ENCODE measurements at regions not wholly inside any gene's neighbourhood (a gene's known extent, or its start where the extent isn't known, plus 50 kb on each side); places are given as distances from the start of the nearest gene placed in this dataset.

DNA sequence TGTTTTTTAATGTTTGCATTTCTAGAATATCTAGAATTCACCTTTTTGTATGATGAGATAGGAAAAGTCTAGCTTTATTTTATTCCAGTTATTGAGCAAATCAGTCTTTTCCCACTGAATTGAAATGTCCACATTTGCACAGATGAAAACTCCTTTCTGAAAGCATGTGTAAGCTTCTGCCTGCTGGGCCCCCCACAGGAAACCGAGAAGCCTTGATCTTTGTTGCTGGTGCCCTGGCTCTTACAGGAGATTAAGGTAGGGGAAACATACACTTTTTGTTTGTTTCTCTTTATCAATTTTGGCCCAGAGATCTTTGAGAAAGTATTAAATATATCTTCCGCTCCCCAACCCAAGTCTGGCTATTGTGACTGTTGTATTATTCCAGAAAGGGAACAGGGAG lies 87.2 kb upstream of the GNAZ start:
- TF ChIP-seq, protein P1, sequence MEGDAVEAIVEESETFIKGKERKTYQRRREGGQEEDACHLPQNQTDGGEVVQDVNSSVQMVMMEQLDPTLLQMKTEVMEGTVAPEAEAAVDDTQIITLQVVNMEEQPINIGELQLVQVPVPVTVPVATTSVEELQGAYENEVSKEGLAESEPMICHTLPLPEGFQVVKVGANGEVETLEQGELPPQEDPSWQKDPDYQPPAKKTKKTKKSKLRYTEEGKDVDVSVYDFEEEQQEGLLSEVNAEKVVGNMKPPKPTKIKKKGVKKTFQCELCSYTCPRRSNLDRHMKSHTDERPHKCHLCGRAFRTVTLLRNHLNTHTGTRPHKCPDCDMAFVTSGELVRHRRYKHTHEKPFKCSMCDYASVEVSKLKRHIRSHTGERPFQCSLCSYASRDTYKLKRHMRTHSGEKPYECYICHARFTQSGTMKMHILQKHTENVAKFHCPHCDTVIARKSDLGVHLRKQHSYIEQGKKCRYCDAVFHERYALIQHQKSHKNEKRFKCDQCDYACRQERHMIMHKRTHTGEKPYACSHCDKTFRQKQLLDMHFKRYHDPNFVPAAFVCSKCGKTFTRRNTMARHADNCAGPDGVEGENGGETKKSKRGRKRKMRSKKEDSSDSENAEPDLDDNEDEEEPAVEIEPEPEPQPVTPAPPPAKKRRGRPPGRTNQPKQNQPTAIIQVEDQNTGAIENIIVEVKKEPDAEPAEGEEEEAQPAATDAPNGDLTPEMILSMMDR (IDR thresholded peaks at IDR 0.05; ENCODE audit: low read depth, low read length): no peak
- TF ChIP-seq MYC (IDR thresholded peaks at IDR 0.05; ENCODE audit: low read depth, low read length): no peak
- TF ChIP-seq POLR2A (IDR thresholded peaks at IDR 0.05; ENCODE audit: extremely low read depth, insufficient read length): no peak
- TF ChIP-seq, protein P2, sequence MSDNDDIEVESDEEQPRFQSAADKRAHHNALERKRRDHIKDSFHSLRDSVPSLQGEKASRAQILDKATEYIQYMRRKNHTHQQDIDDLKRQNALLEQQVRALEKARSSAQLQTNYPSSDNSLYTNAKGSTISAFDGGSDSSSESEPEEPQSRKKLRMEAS (IDR thresholded peaks at IDR 0.05; ENCODE audit: low read depth, low read length): no peak
- DNase-seq (ENCODE audit: low read depth): no peak
- no peak overlapping the region for H3K4me3 ChIP-seq (ENCODE audit: low read depth, low read length)

DNA sequence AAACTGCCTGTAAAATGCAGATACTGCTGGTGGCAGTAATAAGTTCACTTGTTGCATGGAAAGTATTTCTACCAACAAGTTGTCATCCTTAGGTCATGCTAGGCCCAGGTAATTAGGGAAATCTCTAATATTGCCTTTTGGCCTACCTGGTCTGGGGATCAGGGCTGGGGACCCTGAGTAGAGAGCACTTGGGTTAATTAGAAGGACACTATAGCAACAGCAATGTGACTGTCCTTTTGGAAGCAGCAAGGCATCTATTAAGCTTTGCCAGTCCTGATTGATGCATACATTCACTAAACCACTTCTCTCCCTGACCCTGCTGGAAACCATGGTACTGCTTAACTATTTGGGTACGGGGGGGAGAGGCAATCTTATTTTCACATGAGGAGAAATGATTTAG lies 86.5 kb upstream of the GNAZ start:
- no peak overlapping the region for H3K4me3 ChIP-seq (ENCODE audit: low read depth, low read length)
- DNase-seq (ENCODE audit: low read depth): no peak
- TF ChIP-seq MYC (IDR thresholded peaks at IDR 0.05; ENCODE audit: low read depth, low read length) (no peak), POLR2A (IDR thresholded peaks at IDR 0.05; ENCODE audit: extremely low read depth, insufficient read length) (no peak)
- TF ChIP-seq, protein P1 (IDR thresholded peaks at IDR 0.05; ENCODE audit: low read depth, low read length): no peak
- TF ChIP-seq, protein P2 (IDR thresholded peaks at IDR 0.05; ENCODE audit: low read depth, low read length): no peak

DNA sequence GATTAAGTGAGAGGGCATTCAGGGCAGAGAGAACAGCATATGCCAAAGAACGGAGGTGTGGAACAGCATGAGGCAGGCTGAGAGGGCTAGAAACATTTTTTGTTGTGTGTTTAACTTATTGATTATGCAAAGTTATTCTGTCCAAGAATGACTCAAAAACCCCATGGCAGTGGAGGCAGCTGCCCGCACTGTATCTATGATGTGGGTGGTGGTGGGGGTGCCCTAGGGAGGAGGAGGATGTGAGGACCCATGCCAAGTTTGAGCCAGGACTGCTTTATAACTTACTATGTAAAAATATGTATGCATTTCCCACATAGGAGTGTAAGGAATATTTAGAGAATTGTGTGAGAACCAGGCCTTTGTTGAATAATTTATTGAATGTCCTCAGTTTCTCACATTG lies 85.4 kb upstream of the GNAZ start:
- DNase-seq (ENCODE audit: low read depth): no peak
- TF ChIP-seq, protein P1 (IDR thresholded peaks at IDR 0.05; ENCODE audit: low read depth, low read length): no peak
- H3K4me3 ChIP-seq (ENCODE audit: low read depth, low read length): no peak overlapping the region

DNA sequence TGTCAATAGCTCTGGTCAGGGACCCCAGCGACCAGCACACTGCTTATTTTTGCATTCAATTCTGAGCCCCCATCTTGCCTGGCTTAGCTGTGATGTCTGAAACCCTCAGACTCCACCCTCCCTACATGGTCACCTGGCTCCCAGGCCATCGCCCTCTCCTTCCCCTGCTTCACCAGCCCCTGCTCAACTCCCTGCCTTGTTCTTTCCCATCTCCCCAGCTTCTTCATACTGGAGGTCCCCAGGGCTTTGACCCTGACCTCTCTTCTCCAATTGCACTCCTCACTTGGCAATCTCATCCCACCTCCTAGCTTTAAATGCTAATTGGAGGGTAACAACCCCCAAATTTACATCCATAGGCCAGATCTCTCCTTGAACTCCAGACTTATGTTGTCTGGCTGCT lies 84.3 kb upstream of the GNAZ start:
- no peak for DNase-seq (ENCODE audit: low read depth)
- TF ChIP-seq, protein P2 (IDR thresholded peaks at IDR 0.05; ENCODE audit: low read depth, low read length): no peak
- H3K4me3 ChIP-seq (ENCODE audit: low read depth, low read length): no peak overlapping the region

DNA sequence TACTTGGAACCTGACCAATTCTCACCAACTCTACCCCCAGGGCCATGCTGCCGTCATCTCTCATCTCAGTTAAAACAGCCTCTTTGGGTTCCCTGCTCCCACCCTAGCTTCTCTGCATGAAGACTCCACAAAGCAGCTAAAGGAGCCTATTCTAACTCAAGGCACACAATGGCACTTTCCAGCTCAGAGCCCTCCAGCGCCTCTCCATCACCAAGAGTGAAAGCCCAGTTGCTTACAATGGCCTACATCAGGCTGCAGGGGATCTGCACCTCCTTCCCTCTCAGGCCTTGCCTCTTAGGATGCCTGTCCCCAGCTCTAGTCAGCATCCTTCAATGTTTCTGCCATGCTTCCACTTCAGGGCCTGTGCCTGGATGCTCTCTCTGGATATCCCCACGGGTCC lies 83.7 kb upstream of the GNAZ start:
- no peak overlapping the region for H3K4me3 ChIP-seq (ENCODE audit: low read depth, low read length)
- TF ChIP-seq POLR2A (IDR thresholded peaks at IDR 0.05; ENCODE audit: extremely low read depth, insufficient read length) (no peak), MYC (IDR thresholded peaks at IDR 0.05; ENCODE audit: low read depth, low read length) (no peak)
- TF ChIP-seq, protein P2 (IDR thresholded peaks at IDR 0.05; ENCODE audit: low read depth, low read length): no peak
- TF ChIP-seq, protein P1 (IDR thresholded peaks at IDR 0.05; ENCODE audit: low read depth, low read length): no peak
- DNase-seq (ENCODE audit: low read depth): no peak

DNA sequence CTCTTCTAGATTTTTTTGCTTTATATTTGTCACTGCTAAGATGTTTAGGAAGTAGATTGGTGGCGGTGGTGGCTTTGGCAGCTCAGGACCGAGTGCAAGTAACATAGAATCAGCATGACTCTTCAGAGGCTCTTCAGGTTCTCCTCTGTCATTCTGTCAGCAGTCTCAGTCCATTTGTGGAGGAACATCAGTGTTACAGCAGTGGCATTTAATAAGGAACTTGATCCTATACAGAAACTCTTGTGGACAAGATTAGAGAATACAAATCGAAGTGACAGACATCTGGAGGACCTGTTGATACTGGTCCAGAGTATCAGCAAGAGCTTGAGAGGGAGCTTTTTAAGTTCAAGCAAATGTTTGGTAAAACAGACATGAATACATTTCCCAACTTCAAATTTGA lies 82.2 kb upstream of the GNAZ start:
- TF ChIP-seq MYC (IDR thresholded peaks at IDR 0.05; ENCODE audit: low read depth, low read length): no peak
- TF ChIP-seq POLR2A (IDR thresholded peaks at IDR 0.05; ENCODE audit: extremely low read depth, insufficient read length): no peak
- TF ChIP-seq, protein P1 (IDR thresholded peaks at IDR 0.05; ENCODE audit: low read depth, low read length): no peak
- TF ChIP-seq, protein P2 (IDR thresholded peaks at IDR 0.05; ENCODE audit: low read depth, low read length): no peak
- H3K4me3 ChIP-seq (ENCODE audit: low read depth, low read length): no peak overlapping the region
- no peak for DNase-seq (ENCODE audit: low read depth)
